IMR-90 (cell line): ENCODE measurements at regions not wholly inside any gene's neighbourhood (a gene's known extent, or its start where the extent isn't known, plus 50 kb on each side); places are given as distances from the start of the nearest gene placed in this dataset.
A peak's percentile ranks its signal among the peaks of the same experiment; 100 is the strongest.

Experiments used
- ATAC-seq: fragments of 200-7000 bp; cut with Tn5 transposase; 2 replicates; pipeline ENCODE4 v1.9.1; 2020; ENCODE audit warnings: low read depth, mild to moderate bottlenecking, moderate library complexity
- BruUV-seq: library from RNA; stranded (reverse); fragments of 400-500 nt; replicated peaks from 2 replicates; lab custom pipeline; 2021; lab: Mats Ljungman, UMichigan
- CTCF ChIA-PET: fragments of 300-600 bp; formaldehyde crosslinking; extraction: SDS; loops from one replicate; lab custom pipeline; 2021; ENCODE audit warnings: antibody characterized with exemption; lab: Yijun Ruan, JAX
- POLR2A ChIA-PET: fragments of 300-600 bp; sonication (Branson Sonifier 250); formaldehyde crosslinking; loops from one replicate; lab custom pipeline; 2022; ENCODE audit warnings: antibody characterized with exemption; ENCODE audit not compliant: unreplicated experiment; lab: Charles Lee
- DNase-seq: peaks from one replicate; pipeline ENCODE4 v3.0.0; 2013
- H2AFZ ChIP-seq: replicated peaks from 2 replicates; pipeline ENCODE3; 2013; ENCODE audit warnings: low read length, mild to moderate bottlenecking; ENCODE audit not compliant: poor library complexity
- H2AK5ac ChIP-seq: 2 replicates; pipeline ENCODE4 v1.6.1; 2013; ENCODE audit warnings: low read depth, low read length, inconsistent platforms
- H2AK9ac ChIP-seq: replicated peaks from 2 replicates; pipeline ENCODE3; 2013; ENCODE audit warnings: mild to moderate bottlenecking, low read depth, low read length, moderate library complexity; ENCODE audit not compliant: poor library complexity
- H2BK120ac ChIP-seq: 2 replicates; pipeline ENCODE4 v1.6.1; 2013; ENCODE audit warnings: low read depth, low read length, inconsistent platforms
- H2BK15ac ChIP-seq: 3 replicates; pipeline ENCODE4 v1.6.1; 2013; ENCODE audit warnings: low read depth, low read length, inconsistent platforms
- H2BK20ac ChIP-seq: 2 replicates; pipeline ENCODE4 v1.6.1; 2013; ENCODE audit warnings: low read depth, mild to moderate bottlenecking, inconsistent platforms, low read length, moderate library complexity
- H2BK5ac ChIP-seq: 2 replicates; pipeline ENCODE4 v1.6.1; 2013; ENCODE audit warnings: mild to moderate bottlenecking, low read depth, low read length, inconsistent platforms; ENCODE audit not compliant: poor library complexity, severe bottlenecking
- H3K14ac ChIP-seq: replicated peaks from 2 replicates; pipeline ENCODE4 v1.6.1; 2013; ENCODE audit warnings: low read depth, low read length, inconsistent platforms
- H3K18ac ChIP-seq: 2 replicates; pipeline ENCODE4 v1.6.1; 2013; ENCODE audit warnings: low read depth, low read length, control low read depth
- H3K23ac ChIP-seq: 2 replicates; pipeline ENCODE4 v1.6.1; 2013; ENCODE audit warnings: low read depth, low read length, inconsistent platforms
- H3K27ac ChIP-seq: 2 replicates; pipeline ENCODE4 v1.5.1; 2013; ENCODE audit warnings: mild to moderate bottlenecking, control low read depth, low read length; ENCODE audit not compliant: insufficient read depth
- H3K27me3 ChIP-seq: 2 replicates; pipeline ENCODE4 v1.6.1; 2013; ENCODE audit warnings: low read length; ENCODE audit not compliant: control insufficient read depth, insufficient read depth
- H3K36me3 ChIP-seq: 2 replicates; pipeline ENCODE4 v1.6.1; 2013; ENCODE audit warnings: low read length, mixed read lengths; ENCODE audit not compliant: control insufficient read depth, insufficient read depth
- H3K4ac ChIP-seq: 2 replicates; pipeline ENCODE4 v1.6.1; 2013; ENCODE audit warnings: low read depth, low read length, inconsistent platforms
- H3K4me1 ChIP-seq: 2 replicates; pipeline ENCODE4 v1.6.1; 2013; ENCODE audit warnings: low read length, mixed read lengths; ENCODE audit not compliant: control insufficient read depth, insufficient read depth
- H3K4me2 ChIP-seq: 2 replicates; pipeline ENCODE4 v1.6.1; 2013; ENCODE audit warnings: low read depth, mild to moderate bottlenecking, control low read depth, low read length, moderate library complexity
- H3K4me3 ChIP-seq: 2 replicates; pipeline ENCODE4 v1.5.1; 2013; ENCODE audit warnings: low read depth, mild to moderate bottlenecking, control low read depth, low read length, moderate library complexity; ENCODE audit not compliant: insufficient read depth
- H3K56ac ChIP-seq: 2 replicates; pipeline ENCODE4 v1.6.1; 2013; ENCODE audit warnings: low read length, inconsistent platforms; ENCODE audit not compliant: insufficient read depth; ENCODE audit errors: extremely low read depth
- H3K79me1 ChIP-seq, 2 experiments: 2 replicates each; pipeline ENCODE4 v1.6.1; 2013; ENCODE audit warnings: low read length in 2 of 2, inconsistent platforms in 1 of 2, low read depth in 1 of 2
- H3K9ac ChIP-seq: 2 replicates; pipeline ENCODE4 v1.6.1; 2013; ENCODE audit warnings: low read depth, low read length, control low read depth
- H3K9me1 ChIP-seq: 2 replicates; pipeline ENCODE4 v1.6.1; 2013; ENCODE audit warnings: low read length, inconsistent platforms; ENCODE audit not compliant: insufficient read depth
- H3K9me3 ChIP-seq: 2 replicates; pipeline ENCODE4 v1.6.1; 2013; ENCODE audit warnings: low read length; ENCODE audit not compliant: control insufficient read depth, insufficient read depth
- H4K20me1 ChIP-seq: 2 replicates; pipeline ENCODE4 v1.6.1; 2013; ENCODE audit warnings: low read length, inconsistent platforms; ENCODE audit not compliant: insufficient read depth
- H4K5ac ChIP-seq: 2 replicates; pipeline ENCODE4 v1.6.1; 2013; ENCODE audit warnings: mild to moderate bottlenecking, low read depth, low read length, control low read depth
- H4K8ac ChIP-seq, 2 experiments: 2 replicates each; pipeline ENCODE4 v1.6.1; 2013; ENCODE audit warnings: low read depth in 2 of 2, low read length in 2 of 2, control low read depth in 1 of 2, inconsistent platforms in 1 of 2
- H4K91ac ChIP-seq: 2 replicates; pipeline ENCODE4 v1.6.1; 2013; ENCODE audit warnings: low read depth, low read length, inconsistent platforms; ENCODE audit not compliant: insufficient read depth
- BHLHE40 ChIP-seq: fragments of 150-350 bp; IDR thresholded peaks from 2 replicates; pipeline ENCODE4 v1.6.1; 2016; ENCODE audit warnings: mild to moderate bottlenecking, low read depth, low read length
- CEBPB ChIP-seq: IDR thresholded peaks from 2 replicates; pipeline ENCODE4 v1.6.1; 2012; ENCODE audit warnings: low read depth, low read length, improper control_type of control experiment
- CHD1 ChIP-seq: IDR thresholded peaks from 2 replicates; pipeline ENCODE4 v1.6.1; 2012; ENCODE audit warnings: low read depth, low read length, improper control_type of control experiment
- FOS ChIP-seq: fragments of 150-350 bp; IDR thresholded peaks from 2 replicates; pipeline ENCODE4 v1.6.1; 2016; ENCODE audit warnings: low read depth, low read length
- MAFK ChIP-seq: IDR thresholded peaks from 2 replicates; pipeline ENCODE4 v1.6.1; 2012; ENCODE audit warnings: low read depth, low read length, improper control_type of control experiment
- MAZ ChIP-seq: IDR thresholded peaks from 2 replicates; pipeline ENCODE4 v1.6.1; 2012; ENCODE audit warnings: low read depth, mild to moderate bottlenecking, low read length, improper control_type of control experiment, moderate library complexity, borderline replicate concordance
- MXI1 ChIP-seq: IDR thresholded peaks from 2 replicates; pipeline ENCODE4 v1.6.1; 2012; ENCODE audit warnings: low read depth, mild to moderate bottlenecking, low read length, moderate library complexity, borderline replicate concordance
- NFE2L2 ChIP-seq: fragments of 150-350 bp; IDR thresholded peaks from 2 replicates; pipeline ENCODE4 v1.6.1; 2016; ENCODE audit warnings: low read depth, mild to moderate bottlenecking, low read length
- POLR2A ChIP-seq: IDR thresholded peaks from 2 replicates; pipeline ENCODE4 v1.6.1; 2012; ENCODE audit warnings: mild to moderate bottlenecking, low read depth, low read length
- RAD21 ChIP-seq: IDR thresholded peaks from 2 replicates; pipeline ENCODE4 v1.6.1; 2012; ENCODE audit warnings: low read length, improper control_type of control experiment
- RCOR1 ChIP-seq: IDR thresholded peaks from 2 replicates; pipeline ENCODE4 v1.6.1; 2012; ENCODE audit warnings: mild to moderate bottlenecking, low read length, improper control_type of control experiment; ENCODE audit not compliant: insufficient replicate concordance
- RFX5 ChIP-seq: IDR thresholded peaks from 2 replicates; pipeline ENCODE4 v1.8.0; 2012; ENCODE audit warnings: low read depth, mild to moderate bottlenecking, low read length, moderate library complexity
- SMC3 ChIP-seq: fragments of 150-350 bp; IDR thresholded peaks from 2 replicates; pipeline ENCODE4 v1.6.1; 2016; ENCODE audit warnings: low read depth, mild to moderate bottlenecking, antibody characterized with exemption, low read length, moderate library complexity
- WGBS, 2 experiments: methylation state at CpG; one replicate each; pipeline versions ENCODE4 v1.1.5 to v1.1.7; 2013; ENCODE audit warnings: missing lambda C conversion rate in 2 of 2; ENCODE audit not compliant: insufficient read length in 1 of 2; ENCODE audit errors: extremely low coverage in 2 of 2; 5-methylcytosine and 5-hydroxymethylcytosine counted together
- dilution Hi-C: fragments of 300-500 bp; cut with HindIII; formaldehyde crosslinking; loops from one replicate; pipeline ENCODE4 v1.14.3; 2018; ENCODE audit warnings: low sequenced_read_pairs; ENCODE audit not compliant: unreplicated experiment
- in situ Hi-C: fragments of 300-500 bp; cut with MboI; formaldehyde crosslinking; loops from 3 replicates; pipeline ENCODE4 v1.14.3; 2019; ENCODE audit warnings: low sequenced_read_pairs, inconsistent platforms, mixed read lengths
- intact Hi-C: fragments of 100-400 bp; cut with micrococcal nuclease; formaldehyde crosslinking; loops from 2 replicates; pipeline ENCODE4 v1.10.0; 2022
- TF ChIP-seq, protein P1 (sequence below): conservative IDR thresholded peaks from 2 replicates; pipeline ENCODE4 v1.5.1; 2012; ENCODE audit warnings: mild to moderate bottlenecking, low read depth, low read length, improper control_type of control experiment
- TF ChIP-seq, protein P2 (sequence below): fragments of 150-350 bp; IDR thresholded peaks from 2 replicates; pipeline ENCODE4 v1.6.1; 2017; ENCODE audit warnings: mild to moderate bottlenecking, antibody characterized with exemption, low read length, low read depth
- TF ChIP-seq, protein P3 (sequence below): fragments of 150-350 bp; IDR thresholded peaks from 2 replicates; pipeline ENCODE4 v1.6.1; 2016; ENCODE audit warnings: low read depth, mild to moderate bottlenecking, low read length, moderate library complexity, borderline replicate concordance

DNA sequence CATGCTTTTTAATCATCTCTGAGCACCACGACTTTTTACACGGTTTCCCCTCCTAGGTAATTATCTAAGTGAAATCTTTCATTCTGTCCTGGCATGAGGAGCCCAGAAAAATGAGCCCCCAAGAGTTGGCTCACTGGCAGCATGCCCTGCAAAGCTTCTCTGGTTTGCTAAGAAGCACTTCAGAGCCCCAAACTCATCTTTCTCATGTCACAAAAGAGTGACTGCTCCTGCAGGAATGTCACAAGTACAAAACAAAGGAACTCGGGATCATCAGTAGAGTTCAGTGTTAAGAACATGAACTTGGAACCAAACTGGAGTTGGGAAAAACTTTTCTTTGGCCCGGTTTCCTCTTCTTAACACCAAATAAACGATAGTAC is 123.9 kb downstream of the FOXB1 start:
- no peak overlapping the region for H2BK20ac ChIP-seq
- H2AFZ ChIP-seq = peak overlapping the region; percentile 87
- H3K36me3 ChIP-seq = no peaks in the 10 kb centered on the region
- H2BK5ac ChIP-seq = no peak overlapping the region
- H3K27me3 ChIP-seq = peaks cover 8% of the 10 kb centered on the region; the same call in 1 of the 2 replicates
- 0 out of 2 replicates have a peak overlapping the region, but pooled peaks have one; percentile 54 for H3K56ac ChIP-seq
- H4K8ac ChIP-seq = no peak overlapping the region
- H3K4me2 ChIP-seq = peak overlapping the region; percentile 98
- H3K4me1 ChIP-seq = no peaks in the 10 kb centered on the region
- peak overlapping the region; percentile 8; the same call in 1 of the 2 replicates for H3K27ac ChIP-seq
- no peak overlapping the region for H2AK9ac ChIP-seq
- peak overlapping the region; percentile 11; the same call in 1 of the 2 replicates for H3K14ac ChIP-seq
- H3K9me3 ChIP-seq = no peaks in the 10 kb centered on the region
- intact Hi-C loops = loop anchor here (2.0 to 5.0 kb wide), 2 partner anchors 211 to 437 kb away; no protein-coding TSS in a partner anchor
- H2BK120ac ChIP-seq = no peak overlapping the region
- H3K9ac ChIP-seq = peak overlapping the region; percentile 46
- H3K9me1 ChIP-seq = no peaks in the 10 kb centered on the region
- DNase-seq (peak; percentile 6), ATAC-seq (peak; percentile 31)
- H3K23ac ChIP-seq = no peak overlapping the region
- in situ Hi-C loops = no loop called here
- H4K5ac ChIP-seq = no peak overlapping the region
- peak overlapping the region; percentile 49 for H3K18ac ChIP-seq
- POLR2A ChIA-PET = no interaction called here
- H2AK5ac ChIP-seq = no peak overlapping the region
- H2BK15ac ChIP-seq = no peak overlapping the region
- no peak overlapping the region for H4K91ac ChIP-seq
- no peak overlapping the region for H3K4ac ChIP-seq
- peak overlapping the region; percentile 82 for H3K4me3 ChIP-seq
- CTCF ChIA-PET = interaction anchor here (0.6 to 1.7 kb wide), 3 partner anchors 9 to 437 kb away, joined by 3 to 8 read pairs (median 6); no protein-coding TSS in a partner anchor
- H4K20me1 ChIP-seq = no peaks in the 10 kb centered on the region
- TF ChIP-seq MXI1 (no peak), CEBPB (no peak), FOS (no peak), MAFK (no peak), BHLHE40 (no peak), CHD1 (no peak), RAD21 (no peak), RFX5 (no peak), NFE2L2 (no peak), RCOR1 (no peak), MAZ (no peak), SMC3 (no peak), POLR2A (no peak)
- TF ChIP-seq, protein P1, sequence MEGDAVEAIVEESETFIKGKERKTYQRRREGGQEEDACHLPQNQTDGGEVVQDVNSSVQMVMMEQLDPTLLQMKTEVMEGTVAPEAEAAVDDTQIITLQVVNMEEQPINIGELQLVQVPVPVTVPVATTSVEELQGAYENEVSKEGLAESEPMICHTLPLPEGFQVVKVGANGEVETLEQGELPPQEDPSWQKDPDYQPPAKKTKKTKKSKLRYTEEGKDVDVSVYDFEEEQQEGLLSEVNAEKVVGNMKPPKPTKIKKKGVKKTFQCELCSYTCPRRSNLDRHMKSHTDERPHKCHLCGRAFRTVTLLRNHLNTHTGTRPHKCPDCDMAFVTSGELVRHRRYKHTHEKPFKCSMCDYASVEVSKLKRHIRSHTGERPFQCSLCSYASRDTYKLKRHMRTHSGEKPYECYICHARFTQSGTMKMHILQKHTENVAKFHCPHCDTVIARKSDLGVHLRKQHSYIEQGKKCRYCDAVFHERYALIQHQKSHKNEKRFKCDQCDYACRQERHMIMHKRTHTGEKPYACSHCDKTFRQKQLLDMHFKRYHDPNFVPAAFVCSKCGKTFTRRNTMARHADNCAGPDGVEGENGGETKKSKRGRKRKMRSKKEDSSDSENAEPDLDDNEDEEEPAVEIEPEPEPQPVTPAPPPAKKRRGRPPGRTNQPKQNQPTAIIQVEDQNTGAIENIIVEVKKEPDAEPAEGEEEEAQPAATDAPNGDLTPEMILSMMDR = no peak
- TF ChIP-seq, protein P2, sequence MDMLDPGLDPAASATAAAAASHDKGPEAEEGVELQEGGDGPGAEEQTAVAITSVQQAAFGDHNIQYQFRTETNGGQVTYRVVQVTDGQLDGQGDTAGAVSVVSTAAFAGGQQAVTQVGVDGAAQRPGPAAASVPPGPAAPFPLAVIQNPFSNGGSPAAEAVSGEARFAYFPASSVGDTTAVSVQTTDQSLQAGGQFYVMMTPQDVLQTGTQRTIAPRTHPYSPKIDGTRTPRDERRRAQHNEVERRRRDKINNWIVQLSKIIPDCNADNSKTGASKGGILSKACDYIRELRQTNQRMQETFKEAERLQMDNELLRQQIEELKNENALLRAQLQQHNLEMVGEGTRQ = no peak
- TF ChIP-seq, protein P3, sequence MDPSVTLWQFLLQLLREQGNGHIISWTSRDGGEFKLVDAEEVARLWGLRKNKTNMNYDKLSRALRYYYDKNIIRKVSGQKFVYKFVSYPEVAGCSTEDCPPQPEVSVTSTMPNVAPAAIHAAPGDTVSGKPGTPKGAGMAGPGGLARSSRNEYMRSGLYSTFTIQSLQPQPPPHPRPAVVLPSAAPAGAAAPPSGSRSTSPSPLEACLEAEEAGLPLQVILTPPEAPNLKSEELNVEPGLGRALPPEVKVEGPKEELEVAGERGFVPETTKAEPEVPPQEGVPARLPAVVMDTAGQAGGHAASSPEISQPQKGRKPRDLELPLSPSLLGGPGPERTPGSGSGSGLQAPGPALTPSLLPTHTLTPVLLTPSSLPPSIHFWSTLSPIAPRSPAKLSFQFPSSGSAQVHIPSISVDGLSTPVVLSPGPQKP = no peak
- WGBS, 2 experiments = no CpG with 5 or more reads among the region's 5 CpGs
- dilution Hi-C loops = no loop called here
- no peaks in the 10 kb centered on the region for H3K79me1 ChIP-seq
- BruUV-seq = no TSS peak
